Fibroblast of lung (primary cell): ENCODE measurements at regions not wholly inside any gene's neighbourhood (a gene's known extent, or its start where the extent isn't known, plus 50 kb on each side); places are given as distances from the start of the nearest gene placed in this dataset.

Experiments
- DNase-seq, 2 donors: peaks; one replicate each; pipeline versions ENCODE4 v3.0.0 to v3.0.0-alpha.2; 2010; ENCODE audit warnings: low read depth in 2 of 2
- H2AFZ ChIP-seq: 2 replicates; pipeline ENCODE4 v1.5.1; 2012; ENCODE audit warnings: low read length, control low read depth, inconsistent platforms
- H3K27ac ChIP-seq: 2 replicates; pipeline ENCODE4 v1.5.1; 2011; ENCODE audit warnings: low read length, control low read depth; ENCODE audit not compliant: insufficient read depth
- H3K27me3 ChIP-seq: 2 replicates; pipeline ENCODE4 v1.5.1; 2011; ENCODE audit warnings: mild to moderate bottlenecking, low read length; ENCODE audit not compliant: control insufficient read depth, insufficient read depth
- H3K36me3 ChIP-seq: 2 replicates; pipeline ENCODE4 v1.5.1; 2011; ENCODE audit warnings: low read length; ENCODE audit not compliant: control insufficient read depth, insufficient read depth
- H3K4me1 ChIP-seq: 2 replicates; pipeline ENCODE4 v1.5.1; 2011; ENCODE audit warnings: low read length; ENCODE audit not compliant: control insufficient read depth, insufficient read depth; ENCODE audit errors: extremely low read depth
- H3K4me2 ChIP-seq: 2 replicates; pipeline ENCODE4 v1.5.1; 2011; ENCODE audit warnings: low read length, control low read depth; ENCODE audit not compliant: insufficient read depth; ENCODE audit errors: extremely low read depth
- H3K4me3 ChIP-seq, 4 experiments: fragments of 200-600 bp in 1 of 4; sonication (generic) in 1 of 4; replicated peaks in 1 of 4; 2 replicates each; pipeline ENCODE4 v1.5.1; 2011 to 2016; ENCODE audit warnings: low read length in 4 of 4, low read depth in 3 of 4, mild to moderate bottlenecking in 3 of 4, control low read depth in 2 of 4, inconsistent platforms in 1 of 4, mixed read lengths in 1 of 4; ENCODE audit not compliant: insufficient read depth in 1 of 4; ENCODE audit errors: control extremely low read depth in 1 of 4
- H3K79me2 ChIP-seq: 2 replicates; pipeline ENCODE4 v1.5.1; 2012; ENCODE audit warnings: mild to moderate bottlenecking, low read length, inconsistent platforms; ENCODE audit not compliant: control insufficient read depth, insufficient read depth
- H3K9ac ChIP-seq: 2 replicates; pipeline ENCODE4 v1.5.1; 2011; ENCODE audit warnings: mild to moderate bottlenecking, low read length, control low read depth; ENCODE audit not compliant: insufficient read depth
- H3K9me3 ChIP-seq: 2 replicates; pipeline ENCODE4 v1.5.1; 2012; ENCODE audit warnings: low read depth, low read length; ENCODE audit not compliant: control insufficient read depth, insufficient read depth
- H4K20me1 ChIP-seq: 2 replicates; pipeline ENCODE4 v1.5.1; 2011; ENCODE audit warnings: low read length; ENCODE audit not compliant: control insufficient read depth, insufficient read depth; ENCODE audit errors: extremely low read depth
- EZH2 ChIP-seq: IDR thresholded peaks from 2 replicates; pipeline ENCODE4 v1.5.1; 2012; ENCODE audit warnings: low read length, control low read depth, mild to moderate bottlenecking; ENCODE audit errors: missing control alignments
- TF ChIP-seq, protein P1 (sequence below), 2 donors: IDR thresholded peaks in 1 of 2; conservative IDR thresholded peaks in 1 of 2; 1 replicate in 1 of 2; 2 replicates in 1 of 2; pipeline ENCODE4 v1.5.1; 2011 to 2012; ENCODE audit warnings: low read length in 2 of 2, control low read depth in 1 of 2, inconsistent platforms in 1 of 2, low read depth in 1 of 2, mild to moderate bottlenecking in 1 of 2

DNA sequence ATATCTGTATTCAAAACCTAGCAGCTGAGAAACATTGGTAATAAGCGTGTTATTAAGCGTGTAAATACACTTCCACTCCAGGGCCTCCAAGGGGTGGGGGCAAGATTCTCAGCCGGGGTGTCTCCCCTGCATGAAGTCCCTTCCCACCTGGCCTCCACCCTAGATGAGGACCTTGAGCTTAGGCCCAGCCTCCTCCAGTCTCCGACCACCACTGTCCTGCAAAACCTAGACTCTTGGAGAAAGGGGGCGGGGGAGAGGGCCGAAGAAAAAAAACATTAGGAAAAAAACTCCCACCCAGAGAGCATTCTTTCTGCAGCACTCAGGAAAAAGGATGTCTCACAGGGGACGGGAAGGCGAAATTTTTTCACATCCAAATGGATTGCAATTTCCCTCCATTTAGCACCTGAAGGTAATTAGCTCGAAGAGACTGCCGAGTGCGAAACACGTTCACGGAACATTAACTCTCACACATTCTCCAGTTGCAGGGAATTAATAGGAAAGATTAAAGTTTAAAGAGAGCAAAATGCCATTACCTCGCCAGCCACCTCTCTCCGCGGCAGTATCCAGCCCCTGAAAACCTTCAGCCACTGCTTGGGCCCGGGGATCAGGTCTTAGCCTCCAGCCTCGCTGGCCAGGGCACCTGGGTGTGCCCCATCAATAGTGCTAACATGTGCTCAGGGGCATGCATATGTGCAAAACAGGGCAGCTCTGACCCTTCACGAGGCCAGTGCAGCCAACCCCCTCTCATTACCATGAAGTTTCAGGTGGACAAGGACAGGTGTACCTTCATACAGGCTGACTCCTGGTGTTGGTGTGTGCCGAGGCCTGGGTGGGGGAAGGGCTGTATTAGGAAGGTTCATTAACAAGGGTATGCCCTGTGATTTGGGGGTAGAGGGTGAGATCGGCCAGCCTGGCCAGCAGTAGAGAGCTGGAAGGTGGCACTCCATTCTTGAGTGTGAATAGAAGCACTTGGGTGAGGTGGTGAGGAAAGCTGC is 77.2 kb downstream of the HIF1AN start:
- no peak for DNase-seq
- Histone ChIP-seq H3K4me1 (no peaks in the 10 kb centered on the region), H4K20me1 (no peaks in the 10 kb centered on the region), H3K9ac (no peak overlapping the region), H3K4me2 (no peak overlapping the region), H3K9me3 (no peaks in the 10 kb centered on the region), H3K4me3 (no peak overlapping the region), H3K27ac (no peak overlapping the region), H2AFZ (no peak overlapping the region), H3K27me3 (peaks cover 3% of the 10 kb centered on the region), H3K36me3 (no peaks in the 10 kb centered on the region), H3K79me2 (no peaks in the 10 kb centered on the region)
- no peak for TF ChIP-seq EZH2
- TF ChIP-seq, protein P1, sequence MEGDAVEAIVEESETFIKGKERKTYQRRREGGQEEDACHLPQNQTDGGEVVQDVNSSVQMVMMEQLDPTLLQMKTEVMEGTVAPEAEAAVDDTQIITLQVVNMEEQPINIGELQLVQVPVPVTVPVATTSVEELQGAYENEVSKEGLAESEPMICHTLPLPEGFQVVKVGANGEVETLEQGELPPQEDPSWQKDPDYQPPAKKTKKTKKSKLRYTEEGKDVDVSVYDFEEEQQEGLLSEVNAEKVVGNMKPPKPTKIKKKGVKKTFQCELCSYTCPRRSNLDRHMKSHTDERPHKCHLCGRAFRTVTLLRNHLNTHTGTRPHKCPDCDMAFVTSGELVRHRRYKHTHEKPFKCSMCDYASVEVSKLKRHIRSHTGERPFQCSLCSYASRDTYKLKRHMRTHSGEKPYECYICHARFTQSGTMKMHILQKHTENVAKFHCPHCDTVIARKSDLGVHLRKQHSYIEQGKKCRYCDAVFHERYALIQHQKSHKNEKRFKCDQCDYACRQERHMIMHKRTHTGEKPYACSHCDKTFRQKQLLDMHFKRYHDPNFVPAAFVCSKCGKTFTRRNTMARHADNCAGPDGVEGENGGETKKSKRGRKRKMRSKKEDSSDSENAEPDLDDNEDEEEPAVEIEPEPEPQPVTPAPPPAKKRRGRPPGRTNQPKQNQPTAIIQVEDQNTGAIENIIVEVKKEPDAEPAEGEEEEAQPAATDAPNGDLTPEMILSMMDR (conservative IDR thresholded peaks at IDR 0.05 in 1 of 2, IDR thresholded peaks at IDR 0.05 in 1 of 2; ENCODE audit: low read depth in 1 of 2, low read length in 2 of 2), result no peak

- no peaks in the 10 kb centered on the region for H3K4me1 ChIP-seq
- no peak for DNase-seq
- H3K4me2 ChIP-seq, result no peak overlapping the region
- H4K20me1 ChIP-seq, result no peaks in the 10 kb centered on the region
- no peak for TF ChIP-seq EZH2
- TF ChIP-seq, protein P1 (conservative IDR thresholded peaks at IDR 0.05 in 1 of 2, IDR thresholded peaks at IDR 0.05 in 1 of 2; ENCODE audit: low read depth in 1 of 2, low read length in 2 of 2), result no peak
- no peak overlapping the region for H2AFZ ChIP-seq
- no peaks in the 10 kb centered on the region for H3K36me3 ChIP-seq
- no peak overlapping the region for H3K27ac ChIP-seq
- H3K4me3 ChIP-seq, result no peak overlapping the region
- H3K79me2 ChIP-seq, result no peaks in the 10 kb centered on the region
- H3K9ac ChIP-seq, result no peak overlapping the region
- no peaks in the 10 kb centered on the region for H3K9me3 ChIP-seq
- H3K27me3 ChIP-seq, result peaks cover 4% of the 10 kb centered on the region
Measured at GRCh38 chr10:100613846-100614245, 78.1 kb downstream of the HIF1AN start.

- Histone ChIP-seq H4K20me1 (no peaks in the 10 kb centered on the region), H3K27ac (no peak overlapping the region), H2AFZ (no peak overlapping the region), H3K9me3 (no peaks in the 10 kb centered on the region), H3K4me3 (no peak overlapping the region), H3K79me2 (no peaks in the 10 kb centered on the region), H3K9ac (no peak overlapping the region), H3K27me3 (peaks cover 11% of the 10 kb centered on the region), H3K4me1 (no peaks in the 10 kb centered on the region), H3K36me3 (no peaks in the 10 kb centered on the region), H3K4me2 (no peak overlapping the region)
- DNase-seq, result no peak
- TF ChIP-seq, protein P1 (conservative IDR thresholded peaks at IDR 0.05 in 1 of 2, IDR thresholded peaks at IDR 0.05 in 1 of 2; ENCODE audit: low read depth in 1 of 2, low read length in 2 of 2), result no peak
- no peak for TF ChIP-seq EZH2
Measured at GRCh38 chr10:100614429-100615095, 78.8 kb downstream of the HIF1AN start.
